ENCODE measurements at regions not wholly inside any gene's neighbourhood (a gene's known extent, or its start where the extent isn't known, plus 50 kb on each side); places are given as distances from the start of the nearest gene placed in this dataset.

DNA sequence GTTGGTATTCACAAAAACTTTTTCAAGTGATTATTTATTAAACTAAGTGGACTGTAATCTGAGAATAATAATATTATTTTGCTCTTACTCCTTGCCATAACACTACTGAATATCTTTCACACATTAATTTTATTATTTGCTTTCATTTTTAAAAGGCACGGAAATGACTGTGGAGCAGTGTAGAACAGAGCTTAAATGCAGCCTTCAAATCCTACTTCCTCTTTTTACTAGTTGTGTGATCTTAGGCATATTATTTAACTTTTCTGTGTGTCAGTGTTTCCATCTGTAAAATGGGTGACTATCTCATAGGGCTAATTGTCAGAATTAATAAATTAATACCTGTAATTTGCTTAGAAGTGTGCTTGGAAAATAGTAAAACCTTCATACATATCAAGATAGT is 55.5 kb upstream of the SLC8A1 start:
- no peak for DNase-seq

DNA sequence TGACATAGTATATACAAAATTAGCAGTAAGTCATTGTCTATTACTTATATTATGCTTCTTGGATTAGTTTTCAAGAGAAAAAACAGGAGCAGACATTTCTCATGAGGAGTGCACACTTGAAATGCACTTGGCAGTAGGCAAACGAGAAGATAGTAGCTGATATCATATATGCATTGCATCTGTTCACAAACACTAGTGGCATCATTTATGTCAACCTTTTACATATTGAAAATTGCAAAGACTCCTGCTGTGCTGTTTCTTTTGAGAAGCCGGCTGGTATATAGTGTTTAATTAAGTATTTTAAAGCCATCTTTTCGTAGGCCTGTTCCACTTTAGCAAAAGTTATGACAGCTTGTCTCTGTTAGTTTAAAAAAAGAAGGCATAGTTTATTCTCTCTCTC is 58.4 kb upstream of the SLC8A1 start:
- DNase-seq, result no peak

DNA sequence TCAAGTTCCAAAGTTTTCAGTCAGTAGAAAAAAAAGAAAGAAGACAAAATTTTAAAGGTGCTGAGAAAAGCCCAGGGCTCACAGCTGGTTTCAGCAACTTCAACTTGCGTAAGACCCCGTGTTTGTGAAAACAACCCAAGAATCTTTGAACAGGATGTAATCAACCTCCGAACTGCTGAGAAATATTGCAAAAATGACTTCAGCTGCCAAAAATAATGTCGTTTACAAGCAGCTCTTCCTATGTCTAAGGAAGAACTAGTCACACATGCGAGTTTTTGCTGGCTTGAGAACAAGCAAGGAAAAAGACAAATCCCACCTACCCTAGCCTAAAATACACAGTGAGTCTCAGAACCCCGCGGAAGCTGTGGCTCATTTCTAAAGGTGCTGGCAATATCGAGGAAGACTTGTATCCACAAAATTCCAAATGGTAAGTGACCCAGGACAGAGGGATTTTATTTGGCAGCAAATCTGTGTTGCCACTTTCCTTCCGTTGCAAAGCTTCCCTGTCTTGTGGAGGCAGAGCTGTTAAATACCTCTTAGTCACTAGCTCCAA is 59.8 kb upstream of the SLC8A1 start:
- no peak for DNase-seq

DNA sequence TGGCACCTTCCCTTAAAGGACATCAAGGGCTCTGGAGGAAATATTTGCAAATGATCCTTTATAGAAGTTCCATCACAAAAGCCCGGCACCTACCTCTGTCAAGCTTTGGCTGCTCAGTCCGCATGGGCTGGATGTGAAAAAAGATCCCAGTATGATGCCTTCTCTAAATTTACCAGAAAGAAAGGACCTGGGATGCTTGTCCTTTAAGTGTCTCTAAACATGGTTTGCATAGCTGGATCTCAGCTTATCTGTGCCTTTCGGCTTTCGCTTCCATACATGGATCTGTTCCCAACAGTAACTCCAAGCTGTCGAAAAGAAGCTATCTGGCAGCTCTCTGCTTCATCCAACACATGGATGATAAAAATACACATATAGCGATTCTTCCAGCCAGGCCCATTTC is 60.4 kb upstream of the SLC8A1 start:
- no peak for DNase-seq

DNA sequence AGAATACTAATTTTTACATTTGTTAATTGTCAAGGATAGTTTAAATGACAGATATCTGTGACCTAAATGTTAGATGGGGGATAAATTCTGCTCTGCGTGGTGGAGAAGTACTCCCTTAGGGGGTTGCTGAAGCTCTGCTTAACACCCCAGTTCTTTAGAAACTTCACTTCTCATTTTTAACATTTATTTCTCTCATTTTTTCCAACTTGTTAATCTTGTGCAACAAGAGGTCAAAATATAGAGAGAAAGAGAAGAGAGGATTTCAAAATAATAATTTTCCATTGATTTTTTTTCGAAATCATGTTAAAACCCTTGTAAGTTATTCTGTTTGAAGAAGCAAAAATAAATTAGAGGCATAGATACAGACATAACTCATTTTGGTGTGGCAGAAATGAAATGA is 61.3 kb upstream of the SLC8A1 start:
- no peak for DNase-seq

DNA sequence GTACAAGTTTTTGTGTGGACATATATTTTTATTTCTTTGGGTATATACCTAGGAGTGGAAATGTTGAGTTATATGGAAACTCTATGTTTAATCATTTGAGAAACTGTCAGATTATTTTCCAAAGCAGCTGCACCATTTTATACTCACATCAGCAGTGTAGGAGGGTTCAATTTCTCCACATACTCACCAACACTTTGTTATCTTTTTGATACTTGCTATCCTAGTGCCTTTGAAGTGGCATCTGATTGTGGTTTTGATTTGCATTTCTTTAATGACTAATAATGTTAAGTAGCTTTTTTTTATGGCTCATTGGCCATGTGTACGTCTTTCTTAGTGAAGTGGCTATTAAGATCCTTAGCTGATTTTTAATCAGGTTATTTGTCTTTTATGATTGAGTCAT is 64.7 kb upstream of the SLC8A1 start:
- DNase-seq, result no peak

DNA sequence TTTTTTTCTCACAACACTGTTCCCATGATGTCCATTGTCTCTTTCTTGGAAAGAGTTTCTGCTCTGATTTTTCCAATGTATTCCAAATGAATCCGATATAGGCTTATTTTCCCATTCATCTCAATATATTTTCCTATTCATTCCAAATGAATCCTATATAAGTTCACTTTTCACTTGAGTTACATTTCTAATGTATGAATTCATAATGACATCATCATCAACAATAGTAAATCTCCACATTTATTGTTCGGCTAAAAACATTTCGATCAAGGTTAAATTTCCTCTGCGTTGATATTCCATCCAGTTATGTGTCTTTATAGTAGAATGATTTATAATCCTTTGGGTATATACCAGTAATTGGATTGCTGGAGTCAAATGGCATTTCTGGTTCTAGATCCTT is 76.7 kb upstream of the SLC8A1 start:
- no peak for DNase-seq

DNA sequence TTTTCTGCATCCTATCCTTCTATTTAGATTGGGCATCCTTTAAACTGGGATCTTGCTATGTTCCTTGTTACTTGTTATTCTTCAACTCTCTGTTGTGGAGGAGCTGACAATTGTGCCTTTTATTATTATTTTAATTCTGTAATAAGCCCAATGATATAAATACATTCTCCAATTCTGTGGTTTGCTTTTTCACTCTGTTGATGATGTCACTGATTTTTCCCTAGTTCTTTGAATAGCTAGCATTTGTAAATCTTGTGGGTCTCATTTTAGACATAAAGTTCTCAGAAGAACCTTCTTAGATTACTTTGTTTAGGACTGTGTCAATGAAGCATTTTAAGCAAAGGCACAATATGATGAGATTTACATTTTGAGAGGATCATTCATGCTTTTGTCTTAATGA is 79.5 kb upstream of the SLC8A1 start:
- DNase-seq, result no peak

DNA sequence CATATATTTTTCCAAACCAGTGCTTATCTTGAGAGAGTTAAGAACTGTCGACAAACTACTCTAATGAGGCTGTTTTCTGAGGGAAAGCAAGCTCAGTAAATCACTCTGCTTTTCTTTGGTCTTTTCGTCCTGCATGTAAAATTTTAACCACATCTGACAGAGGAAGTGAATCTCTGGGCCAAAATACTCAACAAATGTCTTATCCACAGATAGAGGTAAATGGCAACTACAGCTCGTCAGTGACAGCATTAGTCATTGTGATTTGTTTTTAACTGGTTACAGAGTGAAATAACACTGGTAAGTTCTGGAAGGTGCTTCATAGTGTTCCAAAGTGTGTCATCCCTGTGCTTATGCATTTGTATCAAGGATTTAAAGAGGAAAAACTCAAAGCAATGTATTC is 82.6 kb upstream of the SLC8A1 start:
- no peak for DNase-seq

DNA sequence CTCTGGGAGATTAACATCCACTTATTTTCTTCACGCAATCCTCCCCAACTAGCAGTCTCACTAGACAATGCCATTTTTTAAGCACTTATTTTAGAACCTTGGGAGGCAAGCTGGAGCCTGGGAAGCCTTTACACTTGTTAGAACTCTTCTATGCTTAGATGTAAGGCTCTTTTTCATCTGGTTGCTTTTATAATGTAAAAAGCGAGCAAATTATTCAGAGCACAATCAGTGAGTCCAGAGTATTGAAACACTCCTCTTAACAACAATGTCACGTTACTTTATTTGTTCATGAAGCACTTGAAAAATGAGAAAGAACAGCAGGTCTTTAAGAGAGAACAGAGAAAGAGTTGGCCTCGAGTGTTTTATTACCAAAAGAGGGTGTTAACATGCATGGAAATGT is 84.1 kb upstream of the SLC8A1 start:
- no peak for DNase-seq

DNA sequence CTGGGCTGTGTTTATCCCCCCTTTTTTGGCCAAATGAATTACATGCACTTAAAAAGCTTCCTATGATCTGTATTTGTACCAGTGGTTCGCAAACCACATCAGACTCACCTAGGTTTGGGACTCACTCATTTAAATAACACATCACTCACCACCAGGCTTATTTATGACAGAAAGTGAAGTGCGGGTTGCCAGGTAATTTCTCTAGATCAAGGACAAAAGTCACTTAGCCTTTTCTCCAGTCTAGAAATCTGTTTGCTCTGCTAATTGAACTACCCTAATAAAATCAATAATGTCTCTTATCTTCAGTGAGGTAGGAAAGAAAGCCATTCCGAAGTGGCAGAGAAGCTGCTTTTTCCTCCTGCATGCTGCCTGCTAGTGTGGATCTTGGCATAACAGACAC is 88.1 kb upstream of the SLC8A1 start:
- DNase-seq, result no peak

DNA sequence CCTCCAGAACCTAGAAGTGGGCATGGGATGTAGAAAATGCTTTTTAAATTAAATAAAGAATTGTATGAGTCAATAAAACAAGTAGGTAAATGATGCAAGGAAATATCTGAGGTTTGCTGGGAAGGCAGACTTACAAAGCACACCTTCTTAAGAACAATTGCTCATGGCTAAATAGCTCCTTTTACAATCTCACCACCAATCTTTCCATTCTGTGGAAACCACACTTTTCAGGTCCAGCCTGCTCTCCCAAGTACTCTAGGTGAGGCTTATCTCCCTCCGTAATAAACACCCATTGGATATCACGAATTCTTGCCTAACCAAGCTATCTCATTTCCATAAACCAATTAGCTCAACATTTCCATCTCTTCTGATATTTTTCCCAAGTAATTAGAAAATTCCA is 91.5 kb upstream of the SLC8A1 start:
- no peak for DNase-seq

DNA sequence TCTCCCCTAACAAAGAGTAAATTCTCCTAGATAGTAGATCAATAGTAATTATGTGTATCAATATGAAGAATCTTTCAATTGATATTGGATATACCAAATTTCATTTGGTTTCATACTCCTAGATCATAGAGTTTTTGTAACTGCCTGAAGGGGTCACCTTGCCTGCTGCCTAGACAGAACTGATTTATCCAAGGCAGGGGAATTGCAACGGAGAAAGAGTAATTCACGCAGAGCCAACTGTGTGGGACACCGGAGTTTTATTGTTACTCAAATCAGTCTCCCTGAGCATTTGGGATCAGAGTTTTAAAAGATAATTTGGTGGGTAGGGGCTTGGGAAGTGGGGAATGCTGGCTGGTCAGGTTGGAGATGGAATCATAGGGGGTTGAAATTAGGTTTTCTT is 92.2 kb upstream of the SLC8A1 start:
- DNase-seq, result no peak

DNA sequence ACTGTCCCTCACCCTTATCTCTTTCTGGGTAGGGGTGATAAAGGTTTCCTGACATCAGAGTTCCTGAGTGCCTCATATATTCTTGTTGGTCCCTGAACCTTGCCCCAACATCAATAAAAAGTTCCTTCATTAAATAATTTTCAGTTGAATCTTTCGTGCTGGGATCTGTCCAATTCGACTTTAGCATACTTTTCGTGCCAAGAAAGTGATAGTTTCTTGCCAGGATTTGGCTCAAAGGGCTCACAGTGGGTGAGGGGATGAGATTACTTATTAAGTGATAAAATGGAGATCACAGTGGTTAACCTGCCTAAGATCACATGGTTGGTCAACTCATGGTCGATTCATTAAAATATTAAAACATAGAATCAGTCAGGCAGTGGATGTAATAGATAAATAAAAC is 93.8 kb upstream of the SLC8A1 start:
- no peak for DNase-seq

DNA sequence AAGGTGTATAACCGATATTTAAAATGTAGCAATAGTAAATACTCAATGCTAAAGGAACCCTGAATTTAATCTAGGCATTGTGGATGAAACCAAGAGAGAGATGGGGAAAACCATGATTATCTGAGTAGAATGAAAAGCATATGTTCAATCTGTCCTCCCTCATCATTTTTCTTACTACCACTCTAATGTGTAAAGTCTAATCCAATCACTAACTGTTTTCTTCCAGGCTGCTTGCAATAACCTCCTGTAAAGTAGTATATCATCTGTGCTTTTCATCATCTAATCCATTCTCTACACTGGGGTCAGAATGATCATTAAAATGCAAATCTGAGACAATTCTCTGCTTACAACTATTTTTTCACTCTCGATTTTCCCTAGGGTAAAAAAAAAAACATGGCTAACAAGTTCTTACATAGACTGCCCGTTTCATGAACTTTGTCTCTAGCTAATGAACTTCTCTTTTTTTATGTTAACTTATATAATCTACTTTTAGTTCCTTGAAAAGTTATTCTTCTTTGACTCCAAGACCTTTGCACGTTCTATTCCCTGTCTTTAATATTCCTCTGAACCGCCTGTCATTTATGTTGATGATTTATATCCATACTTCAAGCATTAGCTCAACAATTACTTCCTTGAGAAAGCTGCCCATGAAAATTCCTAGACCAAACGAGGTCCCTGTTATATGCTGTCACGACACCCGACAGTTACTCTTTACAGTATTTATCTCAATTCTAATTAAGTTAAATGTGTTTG is 94.7 kb upstream of the SLC8A1 start:
- DNase-seq, result no peak

DNA sequence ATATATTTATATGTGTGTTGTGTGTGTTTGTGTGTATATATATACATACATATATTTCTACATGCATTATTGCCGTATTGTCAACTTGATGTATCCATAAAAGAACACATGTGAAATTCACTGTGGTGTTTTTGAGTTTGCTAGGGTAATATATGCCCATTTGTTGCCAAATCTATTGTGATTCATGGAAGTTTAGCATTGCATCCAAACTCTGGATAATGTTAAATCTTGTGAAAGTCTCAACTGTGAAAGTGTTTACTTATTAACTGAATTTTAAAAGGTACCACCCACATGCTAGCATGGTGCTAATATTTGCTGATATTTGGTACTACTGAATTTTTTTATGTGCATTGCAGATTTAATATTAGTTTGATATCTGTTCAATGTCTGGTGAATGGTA is 96.6 kb upstream of the SLC8A1 start:
- DNase-seq, result no peak

DNA sequence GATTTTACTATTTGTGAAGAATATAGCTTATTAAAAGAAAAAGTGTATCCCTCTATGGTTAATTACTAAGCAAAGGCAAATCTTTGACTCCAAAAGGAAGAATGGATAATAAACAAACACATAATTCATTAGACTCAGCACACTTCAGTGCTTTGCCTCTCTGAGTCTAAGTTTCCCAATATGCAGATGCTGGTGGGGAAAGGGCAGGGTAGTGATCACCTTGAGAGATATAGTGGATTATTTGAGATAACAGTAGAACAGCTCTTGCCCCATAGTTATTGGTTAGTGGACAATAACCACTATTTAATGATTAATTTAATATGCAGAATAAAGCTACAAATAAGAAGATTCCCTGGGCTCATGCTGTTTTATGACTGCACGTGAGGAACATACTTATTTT is 98.2 kb upstream of the SLC8A1 start:
- no peak for DNase-seq

DNA sequence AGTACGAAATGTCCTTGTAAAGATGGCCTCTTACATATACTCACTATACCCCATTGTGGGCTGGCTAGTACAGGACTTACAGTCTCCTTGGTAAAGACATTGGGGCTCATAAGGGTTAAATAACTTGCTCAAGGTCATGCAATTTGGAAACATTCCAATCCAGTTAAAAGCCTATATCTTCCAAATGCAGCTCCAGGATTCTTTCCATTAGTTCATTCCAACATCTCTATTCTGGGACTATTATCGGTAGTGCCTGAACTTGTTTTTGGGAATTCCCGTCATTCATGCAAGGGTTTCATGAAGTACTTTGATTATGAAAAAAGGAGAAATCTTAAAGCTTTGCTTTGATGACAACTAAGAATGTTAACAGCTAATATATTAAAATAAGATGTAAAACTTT is 99.2 kb upstream of the SLC8A1 start:
- DNase-seq, result no peak

DNA sequence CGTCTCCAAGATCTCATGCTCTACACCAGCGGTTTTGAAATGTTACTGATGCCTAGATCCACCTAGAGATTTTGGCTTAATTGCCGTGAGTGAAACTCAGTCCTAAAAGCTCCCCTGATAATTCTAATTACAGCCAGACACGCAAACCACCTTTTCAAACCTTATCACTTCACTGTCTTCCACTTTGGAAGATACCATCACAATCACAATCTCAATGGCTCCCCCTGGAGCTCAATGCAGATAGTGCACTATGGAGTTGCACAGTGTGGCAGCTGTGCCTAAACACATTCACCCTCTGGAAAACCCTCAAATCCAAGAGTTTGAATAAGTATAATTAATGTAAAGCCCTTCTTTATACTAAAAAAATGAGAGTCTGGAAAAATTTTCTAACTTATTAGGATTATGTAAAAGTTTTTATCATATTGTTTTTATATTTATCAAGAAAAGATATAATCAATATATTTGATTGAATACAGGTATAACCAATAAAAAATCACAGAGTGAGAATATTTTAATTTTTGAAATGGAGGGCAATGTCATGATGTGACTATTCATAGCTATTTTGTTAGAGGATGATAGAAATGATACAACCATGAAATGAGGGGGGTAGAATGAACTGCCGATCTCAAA is 102.9 kb upstream of the SLC8A1 start:
- DNase-seq, result peak; percentile 17

DNA sequence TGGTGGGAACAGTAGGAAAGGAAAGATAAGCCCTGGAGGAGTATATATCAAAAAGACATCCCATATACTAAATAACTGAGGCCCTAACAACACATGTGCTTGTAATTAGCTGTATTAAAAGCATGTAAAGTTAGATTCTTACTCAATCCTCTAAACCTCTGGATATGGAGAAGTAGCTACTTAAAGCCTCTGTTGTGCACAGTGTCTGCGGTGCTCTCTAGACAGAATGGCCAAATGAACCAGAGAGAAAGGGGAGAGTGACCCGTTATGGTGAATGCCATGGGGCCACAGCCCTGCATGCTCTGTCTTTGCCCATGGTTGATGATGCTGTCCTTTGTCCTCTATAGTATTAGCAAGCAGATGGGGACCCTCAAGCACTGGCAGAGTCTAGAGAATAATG is 104.4 kb upstream of the SLC8A1 start:
- no peak for DNase-seq

DNA sequence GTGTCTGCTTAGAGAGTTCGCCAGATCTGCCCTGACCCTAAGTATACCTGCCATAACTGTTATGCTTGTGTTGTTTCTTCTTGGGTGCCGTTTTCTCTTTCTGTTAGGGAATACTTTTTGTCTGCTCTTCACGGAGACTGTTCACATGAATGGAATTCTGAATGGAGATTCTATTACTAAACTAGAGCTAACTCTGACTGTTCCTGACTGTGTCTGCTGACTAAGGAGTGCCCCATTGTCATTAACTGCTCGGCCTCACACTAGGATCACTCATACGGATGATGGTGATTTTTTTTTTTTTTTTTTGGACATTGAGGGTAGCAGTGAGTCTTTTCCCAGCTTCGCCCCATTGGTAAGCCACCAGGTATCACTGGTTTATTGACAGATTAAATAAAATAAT is 104.8 kb upstream of the SLC8A1 start:
- DNase-seq, result no peak

DNA sequence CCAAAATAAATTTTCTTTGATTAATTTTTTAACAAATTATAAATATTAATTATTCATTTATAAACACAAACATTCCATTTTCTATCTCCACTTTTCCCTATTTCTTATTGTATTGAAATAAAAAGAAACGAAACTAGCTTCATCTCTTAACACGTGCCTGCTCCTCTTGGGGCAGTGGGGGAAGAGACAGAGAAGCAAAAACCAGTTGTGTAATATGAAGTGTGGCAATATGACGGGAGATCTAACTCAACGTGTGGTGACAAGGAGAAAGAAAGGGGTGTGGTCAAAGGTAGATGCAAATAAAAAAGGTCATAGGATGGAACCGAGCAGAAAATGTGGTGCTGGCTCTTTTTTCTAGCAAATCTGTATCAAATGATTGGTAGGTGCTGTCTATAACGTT is 106.9 kb upstream of the SLC8A1 start:
- no peak for DNase-seq

DNA sequence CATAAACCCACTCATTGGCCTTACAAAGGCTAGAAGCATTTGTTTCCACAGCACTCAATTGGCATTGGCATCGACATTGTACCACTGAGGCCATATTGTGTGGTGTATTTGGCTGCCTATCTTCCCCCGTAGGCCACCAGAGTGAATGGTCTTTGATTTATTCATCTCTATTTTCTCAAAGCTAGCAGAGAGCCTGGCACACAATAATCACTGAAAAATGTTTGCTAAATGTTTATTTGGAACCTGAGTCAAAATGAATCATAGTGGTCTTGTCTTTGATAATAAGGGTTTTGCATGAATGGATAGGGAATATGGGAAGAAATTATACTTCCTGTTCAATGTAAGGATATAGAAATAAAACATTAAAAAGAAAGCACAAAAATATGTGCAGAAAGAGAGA is 107.3 kb upstream of the SLC8A1 start:
- DNase-seq, result no peak

DNA sequence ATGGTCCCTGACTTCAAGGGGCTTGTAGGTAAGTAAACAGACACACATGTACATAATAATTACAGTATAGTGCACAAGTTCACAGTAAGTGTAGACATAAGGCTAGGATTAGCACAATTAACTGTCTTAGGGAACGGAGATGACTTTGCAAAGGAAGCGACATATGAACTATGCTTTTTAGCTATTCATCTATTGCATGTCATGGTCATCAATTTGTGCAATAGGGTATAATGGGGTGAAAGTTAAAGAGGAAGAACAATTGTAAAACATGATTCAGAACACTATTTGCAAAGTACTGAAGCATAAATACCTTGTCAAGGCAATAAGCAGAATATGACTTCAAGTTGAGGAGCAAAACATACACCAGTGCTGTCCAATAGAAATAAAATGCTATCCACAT is 112.3 kb upstream of the SLC8A1 start:
- no peak for DNase-seq

DNA sequence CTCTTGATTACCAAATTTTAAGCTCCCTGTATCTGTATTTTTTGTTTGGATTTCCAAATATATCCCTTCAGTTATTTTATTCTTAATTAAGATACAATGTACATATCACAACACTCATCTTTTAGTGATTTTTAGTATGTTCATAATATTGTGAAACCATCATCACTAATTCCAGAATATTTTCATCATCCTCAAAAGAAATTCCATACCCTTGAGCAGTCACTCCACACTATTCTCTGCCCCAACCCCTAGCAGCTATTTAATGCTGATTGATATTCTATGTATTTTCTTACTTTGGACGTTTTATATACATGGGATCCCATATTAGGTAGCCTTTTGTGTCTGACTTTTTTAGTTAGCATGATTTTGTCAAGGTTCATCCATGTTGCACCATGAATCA is 127.4 kb upstream of the SLC8A1 start:
- DNase-seq, result no peak
